Common myeloid progenitor, CD34-positive (primary cell): ENCODE measurements at regions not wholly inside any gene's neighbourhood (a gene's known extent, or its start where the extent isn't known, plus 50 kb on each side); places are given as distances from the start of the nearest gene placed in this dataset.
"Not testable (repeated sequence)": the region's sequence is repeated elsewhere in the genome, so short reads cannot be mapped to it uniquely, and the experiment has no call there.

Experiments used
- CTCF ChIA-PET: fragments of 350-600 bp; sonication (Branson Sonifier 250); formaldehyde crosslinking; loops from one replicate; lab custom pipeline; 2021; ENCODE audit warnings: antibody characterized with exemption; lab: Charles Lee
- POLR2A ChIA-PET: fragments of 350-600 bp; sonication (Branson Sonifier 250); formaldehyde crosslinking; loops from one replicate; lab custom pipeline; 2021; ENCODE audit warnings: antibody characterized with exemption; lab: Charles Lee
- DNase-seq, 3 donors: peaks; one replicate each; pipeline versions ENCODE4 v3.0.0 to v3.0.0-alpha.2; 2013
- H3K27ac ChIP-seq, 2 experiments: 1 replicate in 1 of 2; 2 replicates in 1 of 2; pipeline ENCODE4 v1.7.0; 2013; ENCODE audit warnings: inconsistent platforms in 2 of 2, low read length in 2 of 2, mild to moderate bottlenecking in 2 of 2, low read depth in 1 of 2, moderate library complexity in 1 of 2; ENCODE audit not compliant: severe bottlenecking in 2 of 2, insufficient read depth in 1 of 2, poor library complexity in 1 of 2
- H3K27me3 ChIP-seq, 5 experiments: replicated peaks in 2 of 5; 1 replicate in 3 of 5; 2 replicates in 2 of 5; pipeline versions ENCODE4 v1.6.1 to v1.7.0; 2013; ENCODE audit warnings: low read length in 4 of 5, mild to moderate bottlenecking in 2 of 5, moderate library complexity in 2 of 5, inconsistent platforms in 1 of 5; ENCODE audit not compliant: insufficient read depth in 5 of 5, control insufficient read depth in 4 of 5
- H3K36me3 ChIP-seq, 4 experiments: 1 replicate in 2 of 4; 2 replicates in 2 of 4; pipeline versions ENCODE4 v1.6.1 to v1.7.0; 2013; ENCODE audit warnings: low read length in 3 of 4, control low read depth in 1 of 4, mild to moderate bottlenecking in 1 of 4; ENCODE audit not compliant: control insufficient read depth in 4 of 4, insufficient read depth in 4 of 4
- H3K4me1 ChIP-seq, 4 experiments: 1 replicate in 3 of 4; 2 replicates in 1 of 4; pipeline versions ENCODE4 v1.6.1 to v1.7.1; 2013; ENCODE audit warnings: low read length in 3 of 4, mild to moderate bottlenecking in 3 of 4, control low read depth in 1 of 4, inconsistent platforms in 1 of 4, moderate library complexity in 1 of 4; ENCODE audit not compliant: control insufficient read depth in 4 of 4, insufficient read depth in 4 of 4; ENCODE audit errors: control extremely low read depth in 1 of 4
- H3K4me3 ChIP-seq, 7 experiments: 1 replicate in 4 of 7; 2 replicates in 3 of 7; pipeline versions ENCODE4 v1.5.1 to v1.7.0; 2013; ENCODE audit warnings: mild to moderate bottlenecking in 7 of 7, low read length in 6 of 7, moderate library complexity in 6 of 7, inconsistent platforms in 2 of 7, low read depth in 2 of 7, control low read depth in 1 of 7; ENCODE audit not compliant: insufficient read depth in 4 of 7, control insufficient read depth in 1 of 7; ENCODE audit errors: extremely low read depth in 1 of 7
- H3K9me3 ChIP-seq, 5 experiments: 1 replicate in 4 of 5; 2 replicates in 1 of 5; pipeline versions ENCODE4 v1.6.1 to v1.7.1; 2013; ENCODE audit warnings: low read length in 4 of 5, mild to moderate bottlenecking in 2 of 5, inconsistent platforms in 1 of 5, low read depth in 1 of 5, moderate library complexity in 1 of 5; ENCODE audit not compliant: control insufficient read depth in 4 of 5, insufficient read depth in 2 of 5; ENCODE audit errors: control extremely low read depth in 1 of 5
- WGBS: methylation state at CpG from one replicate; pipeline ENCODE4 v1.1.5; 2013; ENCODE audit not compliant: insufficient coverage; 5-methylcytosine and 5-hydroxymethylcytosine counted together

DNA sequence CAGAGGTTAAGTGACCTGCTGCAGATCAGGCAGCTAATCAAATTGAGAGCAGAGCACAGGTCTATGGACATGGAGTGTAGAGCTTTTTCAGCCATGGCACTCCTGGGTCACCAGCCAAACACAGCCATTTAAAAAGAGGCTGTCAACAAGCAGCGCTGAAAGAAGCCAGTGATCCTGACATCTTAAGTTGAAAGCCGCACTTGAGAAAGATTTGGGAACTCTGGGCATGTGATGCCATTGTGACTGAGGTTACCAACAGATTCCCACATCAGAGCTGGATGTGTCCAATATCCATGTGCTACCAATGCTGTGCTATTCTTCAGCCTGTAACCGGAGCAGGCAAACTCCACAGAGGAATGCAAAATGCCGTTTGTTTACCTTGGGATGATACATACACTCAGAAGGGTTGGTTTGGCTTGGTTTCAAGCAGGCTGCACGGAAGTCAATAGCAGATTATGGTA, 56.2 kb upstream of the ABLIM1 start:
- Histone ChIP-seq H3K36me3 (no peaks in the 10 kb centered on the region), H3K27me3 (no peaks in the 10 kb centered on the region), H3K4me3 (no peak overlapping the region), H3K4me1 (peaks cover 0 to 40% (median 17%) of the 10 kb centered on the region in 4 experiments), H3K27ac (no peak overlapping the region), H3K9me3 (no peaks in the 10 kb centered on the region)
- CTCF ChIA-PET: interaction anchor here (1.0 to 3.5 kb wide), 5 partner anchors 11 to 162 kb away, joined by 3 to 26 read pairs (median 7); no protein-coding TSS in a partner anchor
- POLR2A ChIA-PET: interaction anchor here (0.5 to 0.7 kb wide), 2 partner anchors 33 to 49 kb away, joined by 3 read pairs; no protein-coding TSS in a partner anchor
- DNase-seq: peak in 2 of 3 donors; percentile 36 to 52
- WGBS: 63% methylated on average over 4 of the region's 5 CpGs

- DNase-seq: no peak
- Histone ChIP-seq H3K4me1 (peaks cover 0 to 39% (median 14%) of the 10 kb centered on the region in 4 experiments), H3K27me3 (no peaks in the 10 kb centered on the region), H3K9me3 (no peaks in the 10 kb centered on the region), H3K4me3 (peak overlapping the region in 2 of 7 experiments; percentile 1 to 47), H3K36me3 (no peaks in the 10 kb centered on the region), H3K27ac (no peak overlapping the region)
- ChIA-PET POLR2A (no interaction called here), CTCF (no interaction called here)
- 82% methylated on average over 5 of the region's 7 CpGs for WGBS
These were observed 57.1 kb upstream of the ABLIM1 start for GRCh38 chr10:114715171-114715670.

GRCh38 chr10:114716811-114717404, 58.8 kb upstream of the ABLIM1 start:
- Histone ChIP-seq H3K4me3 (no peak overlapping the region), H3K36me3 (no peaks in the 10 kb centered on the region), H3K27me3 (no peaks in the 10 kb centered on the region), H3K9me3 (no peaks in the 10 kb centered on the region), H3K4me1 (peaks cover 4 to 47% (median 19%) of the 10 kb centered on the region in 4 experiments), H3K27ac (no peak overlapping the region)
- POLR2A ChIA-PET: interaction anchor here (1.1 kb wide), 1 partner anchor 31 kb away, joined by 4 read pairs; no protein-coding TSS in a partner anchor
- no CpG with 5 or more reads among the region's 2 CpGs for WGBS
- DNase-seq: no peak
- CTCF ChIA-PET: interaction anchor here (0.7 kb wide), 1 partner anchor 12 kb away, joined by 3 read pairs; no protein-coding TSS in a partner anchor

DNA sequence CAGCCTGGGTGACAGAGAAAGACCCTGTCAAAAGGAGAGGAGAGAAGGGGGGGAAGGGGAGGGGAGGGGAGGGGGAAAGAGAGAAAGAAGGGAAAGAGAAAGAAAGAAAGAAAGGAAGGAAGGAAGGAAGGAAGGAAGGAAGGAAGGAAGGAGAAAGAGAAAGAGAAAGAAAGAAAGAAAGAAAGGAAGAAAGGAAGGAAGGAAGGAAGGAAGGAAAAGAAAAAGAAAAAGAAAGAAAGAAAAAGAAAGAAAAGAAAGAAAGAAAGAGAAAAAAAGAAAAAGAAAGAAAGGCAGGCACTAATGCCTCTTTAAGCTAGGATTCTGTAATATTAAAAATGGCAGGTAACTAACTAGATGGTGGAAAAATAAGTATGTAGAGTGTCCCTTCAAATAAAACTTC, 59.8 kb upstream of the ABLIM1 start:
- H3K36me3 ChIP-seq, H3K9me3 ChIP-seq, POLR2A ChIA-PET, H3K4me3 ChIP-seq, H3K27ac ChIP-seq, DNase-seq, CTCF ChIA-PET, H3K27me3 ChIP-seq: not testable (repeated sequence)
- peaks cover 4 to 54% (median 24%) of the 10 kb centered on the region in 4 experiments for H3K4me1 ChIP-seq

DNA sequence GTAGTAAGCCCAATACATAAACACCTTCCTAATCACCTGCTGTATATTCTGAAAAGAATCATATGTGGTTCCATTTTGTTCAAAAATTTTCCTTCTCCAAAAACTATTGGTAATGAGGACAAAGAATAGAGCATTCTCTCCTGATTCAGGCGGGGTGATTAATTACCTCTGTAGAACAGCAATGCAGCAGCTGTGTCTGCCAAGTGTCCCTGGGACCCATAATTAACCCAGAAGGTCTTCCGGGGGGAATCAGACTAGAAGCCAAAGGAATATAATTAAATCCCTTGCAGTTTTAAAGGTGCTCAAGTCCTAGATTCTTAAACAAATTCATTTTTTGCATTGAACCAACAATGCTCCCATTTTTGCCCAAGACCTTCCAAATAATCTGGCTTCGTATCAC, 60.3 kb upstream of the ABLIM1 start:
- Histone ChIP-seq H3K9me3 (no peaks in the 10 kb centered on the region), H3K36me3 (no peaks in the 10 kb centered on the region), H3K4me1 (peaks cover 2 to 58% (median 23%) of the 10 kb centered on the region in 4 experiments), H3K27ac (no peak overlapping the region), H3K4me3 (no peak overlapping the region), H3K27me3 (no peaks in the 10 kb centered on the region)
- WGBS: 100% methylated on average over 2 of the region's 3 CpGs
- CTCF ChIA-PET: no interaction called here
- no peak for DNase-seq
- POLR2A ChIA-PET: no interaction called here

- Histone ChIP-seq H3K36me3 (no peaks in the 10 kb centered on the region), H3K9me3 (no peaks in the 10 kb centered on the region), H3K27me3 (no peaks in the 10 kb centered on the region), H3K4me3 (no peak overlapping the region), H3K27ac (no peak overlapping the region), H3K4me1 (peaks cover 0 to 58% (median 21%) of the 10 kb centered on the region in 4 experiments)
- ChIA-PET CTCF (interaction anchor here (1.4 kb wide), 1 partner anchor 17 kb away, joined by 3 read pairs; no protein-coding TSS in a partner anchor), POLR2A (interaction anchor here (0.6 kb wide), 1 partner anchor 151 kb away, joined by 3 read pairs; no protein-coding TSS in a partner anchor)
- no peak for DNase-seq
- WGBS: 85% methylated on average over 2 of the region's 3 CpGs
These were observed 61.2 kb upstream of the ABLIM1 start for GRCh38 chr10:114719311-114719710.

DNA sequence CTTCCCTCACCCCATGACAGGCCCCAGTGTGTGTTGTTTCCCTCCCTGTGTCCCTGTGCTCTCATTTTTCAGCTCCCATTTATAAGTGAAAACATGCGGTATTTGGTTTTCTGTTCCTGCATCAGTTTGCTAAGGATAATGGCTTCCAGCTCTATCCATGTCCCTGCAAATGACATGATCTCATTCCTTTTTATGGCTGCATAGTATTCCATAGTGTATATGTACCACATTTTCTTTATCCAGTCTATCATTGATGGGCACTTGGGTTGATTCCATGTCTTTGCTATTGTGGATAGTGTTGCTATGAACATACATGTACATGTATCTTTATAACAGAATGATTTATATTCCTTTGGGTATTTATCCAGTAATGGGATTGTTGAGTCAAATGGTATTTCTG, 61.9 kb upstream of the ABLIM1 start:
- ChIA-PET POLR2A (interaction anchor here (0.6 kb wide), 1 partner anchor 150 kb away, joined by 3 read pairs; no protein-coding TSS in a partner anchor), CTCF (interaction anchor here (1.4 kb wide), 1 partner anchor 18 kb away, joined by 3 read pairs; no protein-coding TSS in a partner anchor)
- not testable (repeated sequence) for DNase-seq, H3K4me3 ChIP-seq, H3K27me3 ChIP-seq, H3K9me3 ChIP-seq, H3K36me3 ChIP-seq, H3K27ac ChIP-seq
- peaks cover 0 to 51% (median 21%) of the 10 kb centered on the region in 4 experiments for H3K4me1 ChIP-seq
- WGBS: no CpG with 5 or more reads among the region's 1 CpG
